Astrocyte (in vitro differentiated cells and primary cell): ENCODE measurements at regions not wholly inside any gene's neighbourhood (a gene's known extent, or its start where the extent isn't known, plus 50 kb on each side); places are given as distances from the start of the nearest gene placed in this dataset.

Source experiments
- DNase-seq: peaks from one replicate; pipeline ENCODE4 v3.0.0-alpha.2; 2010; ENCODE audit warnings: low read depth
- FAIRE-seq: peaks from 2 replicates; lab custom pipeline; 2011; peaks lifted over from hg19 to GRCh38; lab: Jason Lieb, UNC
- H2AFZ ChIP-seq: 2 replicates; pipeline ENCODE4 v1.6.0; 2012; ENCODE audit warnings: low read depth, low read length, inconsistent platforms
- H3K27ac ChIP-seq: 2 replicates; pipeline ENCODE4 v1.5.1; 2011; ENCODE audit warnings: low read depth, low read length, inconsistent platforms
- H3K27me3 ChIP-seq: 2 replicates; pipeline ENCODE4 v1.6.0; 2011; ENCODE audit warnings: low read length, inconsistent platforms; ENCODE audit not compliant: insufficient read depth
- H3K36me3 ChIP-seq: 2 replicates; pipeline ENCODE4 v1.5.1; 2011; ENCODE audit warnings: low read length, inconsistent platforms; ENCODE audit not compliant: insufficient read depth
- H3K4me1 ChIP-seq: 2 replicates; pipeline ENCODE4 v1.5.1; 2011; ENCODE audit warnings: low read length, inconsistent platforms; ENCODE audit not compliant: insufficient read depth
- H3K4me2 ChIP-seq: 2 replicates; pipeline ENCODE4 v1.6.0; 2012; ENCODE audit warnings: low read length, inconsistent platforms
- H3K4me3 ChIP-seq: 2 replicates; pipeline ENCODE4 v1.5.1; 2011; ENCODE audit warnings: low read depth, mild to moderate bottlenecking, low read length, inconsistent platforms; ENCODE audit not compliant: insufficient read depth
- H3K79me2 ChIP-seq: 2 replicates; pipeline ENCODE4 v1.6.0; 2012; ENCODE audit warnings: mild to moderate bottlenecking, low read length, inconsistent platforms; ENCODE audit not compliant: insufficient read depth
- H3K9ac ChIP-seq: 2 replicates; pipeline ENCODE4 v1.6.0; 2012; ENCODE audit warnings: mild to moderate bottlenecking, low read length, inconsistent platforms
- H3K9me3 ChIP-seq: 2 replicates; pipeline ENCODE4 v1.5.1; 2012; ENCODE audit warnings: low read depth, mild to moderate bottlenecking, low read length, inconsistent platforms; ENCODE audit not compliant: insufficient read depth
- H4K20me1 ChIP-seq: 2 replicates; pipeline ENCODE4 v1.6.0; 2012; ENCODE audit warnings: low read length, inconsistent platforms; ENCODE audit not compliant: insufficient read depth
- H3K27ac Mint-ChIP-seq: one replicate; pipeline ENCODE4 v1.8.0; 2021; ENCODE audit warnings: mild to moderate bottlenecking, mixed read lengths; ENCODE audit not compliant: unreplicated experiment
- H3K27me3 Mint-ChIP-seq: one replicate; pipeline ENCODE4 v1.8.0; 2021; ENCODE audit warnings: low read depth, mixed read lengths; ENCODE audit not compliant: unreplicated experiment
- H3K36me3 Mint-ChIP-seq: one replicate; pipeline ENCODE4 v1.8.0; 2021; ENCODE audit warnings: low read depth, mixed read lengths; ENCODE audit not compliant: unreplicated experiment
- H3K4me1 Mint-ChIP-seq: one replicate; pipeline ENCODE4 v1.8.0; 2021; ENCODE audit warnings: low read depth, mixed read lengths; ENCODE audit not compliant: unreplicated experiment
- H3K4me3 Mint-ChIP-seq: one replicate; pipeline ENCODE4 v1.8.0; 2021; ENCODE audit warnings: mild to moderate bottlenecking, moderate library complexity, mixed read lengths; ENCODE audit not compliant: unreplicated experiment
- H3K9me3 Mint-ChIP-seq: one replicate; pipeline ENCODE4 v1.8.0; 2021; ENCODE audit warnings: mild to moderate bottlenecking, mixed read lengths; ENCODE audit not compliant: unreplicated experiment
- CTCF ChIP-seq: IDR thresholded peaks from 2 replicates; pipeline ENCODE4 v1.5.1; 2011; ENCODE audit warnings: low read depth, mild to moderate bottlenecking, inconsistent platforms, low read length, moderate library complexity; ENCODE audit not compliant: insufficient read depth
- EZH2 ChIP-seq: IDR thresholded peaks from 2 replicates; pipeline ENCODE4 v1.6.1; 2012; ENCODE audit warnings: mild to moderate bottlenecking, low read length, inconsistent platforms; ENCODE audit not compliant: insufficient read depth

DNA sequence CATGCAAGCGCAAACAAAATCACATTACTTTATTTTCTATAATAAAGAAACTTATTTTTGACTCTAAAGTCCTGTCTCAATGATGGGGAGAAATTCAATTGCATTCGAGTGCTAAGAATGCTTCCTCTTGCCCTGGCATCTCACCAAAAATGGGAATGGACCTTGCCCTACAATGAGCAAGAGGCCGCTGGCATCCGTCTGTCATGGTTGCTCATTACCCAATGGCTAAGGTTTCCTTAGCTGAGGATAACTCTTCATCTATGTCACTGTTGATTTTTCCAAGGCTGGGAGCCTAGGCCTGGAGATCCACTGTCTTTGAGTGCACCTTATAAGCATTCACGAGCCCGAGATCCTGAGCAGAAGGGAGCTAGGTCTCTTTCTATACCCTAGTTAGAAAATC lies 471.3 kb upstream of the NRSN1 start:
- Histone ChIP-seq H3K9me3 (no peaks in the 10 kb centered on the region), H3K27ac (no peak overlapping the region), H3K79me2 (no peaks in the 10 kb centered on the region), H3K4me3 (no peak overlapping the region), H3K27me3 (no peaks in the 10 kb centered on the region), H3K9ac (no peak overlapping the region), H3K4me1 (no peaks in the 10 kb centered on the region), H3K4me2 (no peak overlapping the region), H4K20me1 (no peaks in the 10 kb centered on the region), H2AFZ (no peak overlapping the region), H3K36me3 (no peaks in the 10 kb centered on the region)
- Mint-ChIP-seq H3K27me3 (no peaks in the 10 kb centered on the region), H3K27ac (no peak overlapping the region), H3K4me3 (no peak overlapping the region), H3K4me1 (peaks cover 2% of the 10 kb centered on the region), H3K36me3 (no peaks in the 10 kb centered on the region), H3K9me3 (no peaks in the 10 kb centered on the region)
- TF ChIP-seq CTCF (no peak), EZH2 (no peak)
- DNase-seq (no peak), FAIRE-seq (no peak)

GRCh38 chr6:23655525-23655924 lies 470.5 kb upstream of the NRSN1 start:
- Histone ChIP-seq H4K20me1 (no peaks in the 10 kb centered on the region), H3K9me3 (no peaks in the 10 kb centered on the region), H3K4me3 (no peak overlapping the region), H3K4me1 (no peaks in the 10 kb centered on the region), H3K9ac (no peak overlapping the region), H2AFZ (no peak overlapping the region), H3K27ac (no peak overlapping the region), H3K27me3 (no peaks in the 10 kb centered on the region), H3K4me2 (no peak overlapping the region), H3K79me2 (no peaks in the 10 kb centered on the region), H3K36me3 (no peaks in the 10 kb centered on the region)
- H3K27me3 Mint-ChIP-seq, result no peaks in the 10 kb centered on the region
- no peaks in the 10 kb centered on the region for H3K36me3 Mint-ChIP-seq
- H3K27ac Mint-ChIP-seq, result no peak overlapping the region
- H3K4me1 Mint-ChIP-seq, result peaks cover 2% of the 10 kb centered on the region
- H3K4me3 Mint-ChIP-seq, result no peak overlapping the region
- FAIRE-seq, result no peak
- no peaks in the 10 kb centered on the region for H3K9me3 Mint-ChIP-seq
- no peak for DNase-seq
- TF ChIP-seq EZH2 (no peak), CTCF (no peak)

- Histone ChIP-seq H3K36me3 (no peaks in the 10 kb centered on the region), H3K27ac (no peak overlapping the region), H3K9me3 (no peaks in the 10 kb centered on the region), H3K4me2 (no peak overlapping the region), H3K79me2 (no peaks in the 10 kb centered on the region), H4K20me1 (no peaks in the 10 kb centered on the region), H3K9ac (no peak overlapping the region), H3K4me3 (no peak overlapping the region), H2AFZ (no peak overlapping the region), H3K27me3 (no peaks in the 10 kb centered on the region), H3K4me1 (no peaks in the 10 kb centered on the region)
- peak; percentile 4 for DNase-seq
- Mint-ChIP-seq H3K9me3 (no peaks in the 10 kb centered on the region), H3K4me3 (no peak overlapping the region), H3K4me1 (peaks cover 2% of the 10 kb centered on the region), H3K36me3 (no peaks in the 10 kb centered on the region), H3K27me3 (no peaks in the 10 kb centered on the region), H3K27ac (no peak overlapping the region)
- FAIRE-seq, result no peak
- TF ChIP-seq CTCF (no peak), EZH2 (no peak)
Observed at GRCh38 chr6:23656255-23657194, 469.5 kb upstream of the NRSN1 start.
